ENCODE measurements at regions not wholly inside any gene's neighbourhood (a gene's known extent, or its start where the extent isn't known, plus 50 kb on each side); places are given as distances from the start of the nearest gene placed in this dataset.

DNA sequence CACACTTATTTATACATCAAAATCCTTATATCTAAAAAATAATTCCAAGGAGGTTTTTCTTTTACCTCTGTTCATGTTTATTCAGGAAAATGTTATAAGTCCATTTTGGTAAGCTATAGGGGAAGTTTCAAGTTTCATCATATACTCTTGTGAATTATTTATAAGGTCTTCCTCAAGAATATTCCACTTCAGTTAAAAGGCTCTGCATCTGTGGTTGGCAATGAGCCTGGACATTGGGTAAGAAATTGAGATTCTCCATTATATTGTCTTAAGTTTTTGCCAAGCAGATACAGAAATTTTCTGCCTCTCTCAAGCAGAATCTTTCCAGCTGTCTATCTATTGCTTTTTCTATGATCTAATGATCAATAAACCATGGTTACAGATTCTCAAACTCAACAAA, 641.9 kb downstream of the NLGN4X start:
- no TSS peak for BruUV-seq (replicated peaks)
- Histone ChIP-seq H3K56ac (ENCODE audit: extremely low read depth, insufficient read depth, low read length) (no peak overlapping the region), H4K20me1 (ENCODE audit: insufficient read depth, low read length) (no peaks in the 10 kb centered on the region), H3K27me3 (ENCODE audit: control insufficient read depth, insufficient read depth, low read length) (no peaks in the 10 kb centered on the region), H2AFZ (replicated peaks; ENCODE audit: low read length, poor library complexity) (no peak overlapping the region), H4K5ac (ENCODE audit: low read depth, low read length) (no peak overlapping the region), H2AK5ac (ENCODE audit: low read depth, low read length) (no peak overlapping the region), H4K8ac (ENCODE audit: low read depth in 2 of 2, low read length in 2 of 2) (no peak overlapping the region), H3K4me2 (ENCODE audit: low read depth, low read length) (no peak overlapping the region), H2BK120ac (ENCODE audit: low read depth, low read length) (no peak overlapping the region), H2AK9ac (replicated peaks; ENCODE audit: low read depth, low read length, poor library complexity) (no peak overlapping the region), H3K36me3 (ENCODE audit: control insufficient read depth, insufficient read depth, low read length) (no peaks in the 10 kb centered on the region), H3K4ac (ENCODE audit: low read depth, low read length) (no peak overlapping the region), H3K4me3 (ENCODE audit: insufficient read depth, low read depth, low read length) (no peak overlapping the region), H3K9me3 (ENCODE audit: control insufficient read depth, insufficient read depth, low read length) (peaks cover 3% of the 10 kb centered on the region), H4K91ac (ENCODE audit: insufficient read depth, low read depth, low read length) (no peak overlapping the region), H3K9ac (ENCODE audit: low read depth, low read length) (no peak overlapping the region), H3K79me1 (ENCODE audit: low read depth in 1 of 2, low read length in 2 of 2) (no peaks in the 10 kb centered on the region), H2BK5ac (ENCODE audit: low read depth, low read length, poor library complexity, severe bottlenecking) (no peak overlapping the region), H3K4me1 (ENCODE audit: control insufficient read depth, insufficient read depth, low read length) (no peaks in the 10 kb centered on the region), H3K14ac (replicated peaks; ENCODE audit: low read depth, low read length) (no peak overlapping the region), H2BK20ac (ENCODE audit: low read depth, low read length) (no peak overlapping the region), H2BK15ac (ENCODE audit: low read depth, low read length) (no peak overlapping the region), H3K23ac (ENCODE audit: low read depth, low read length) (no peak overlapping the region), H3K27ac (ENCODE audit: insufficient read depth, low read length) (no peak overlapping the region), H3K9me1 (ENCODE audit: insufficient read depth, low read length) (no peaks in the 10 kb centered on the region), H3K18ac (ENCODE audit: low read depth, low read length) (no peak overlapping the region)
- in situ Hi-C loops (cut with MboI; ENCODE audit: low sequenced_read_pairs) (no loop called here), intact Hi-C loops (cut with micrococcal nuclease) (no loop called here), dilution Hi-C loops (cut with HindIII; ENCODE audit: low sequenced_read_pairs, unreplicated experiment) (no loop called here)
- ChIA-PET CTCF (no interaction called here), POLR2A (ENCODE audit: unreplicated experiment) (no interaction called here)
- no peak for TF ChIP-seq FOS (IDR thresholded peaks at IDR 0.05; ENCODE audit: low read depth, low read length)
- no peak for TF ChIP-seq SMC3 (IDR thresholded peaks at IDR 0.05; ENCODE audit: low read depth, low read length)
- TF ChIP-seq, protein P1, sequence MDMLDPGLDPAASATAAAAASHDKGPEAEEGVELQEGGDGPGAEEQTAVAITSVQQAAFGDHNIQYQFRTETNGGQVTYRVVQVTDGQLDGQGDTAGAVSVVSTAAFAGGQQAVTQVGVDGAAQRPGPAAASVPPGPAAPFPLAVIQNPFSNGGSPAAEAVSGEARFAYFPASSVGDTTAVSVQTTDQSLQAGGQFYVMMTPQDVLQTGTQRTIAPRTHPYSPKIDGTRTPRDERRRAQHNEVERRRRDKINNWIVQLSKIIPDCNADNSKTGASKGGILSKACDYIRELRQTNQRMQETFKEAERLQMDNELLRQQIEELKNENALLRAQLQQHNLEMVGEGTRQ (IDR thresholded peaks at IDR 0.05; ENCODE audit: low read depth, low read length), result no peak
- no peak for TF ChIP-seq POLR2A (IDR thresholded peaks at IDR 0.05; ENCODE audit: low read depth, low read length)
- TF ChIP-seq RCOR1 (IDR thresholded peaks at IDR 0.05; ENCODE audit: insufficient replicate concordance, low read length), result no peak
- no peak for TF ChIP-seq RAD21 (IDR thresholded peaks at IDR 0.05; ENCODE audit: low read length)
- TF ChIP-seq, protein P2, sequence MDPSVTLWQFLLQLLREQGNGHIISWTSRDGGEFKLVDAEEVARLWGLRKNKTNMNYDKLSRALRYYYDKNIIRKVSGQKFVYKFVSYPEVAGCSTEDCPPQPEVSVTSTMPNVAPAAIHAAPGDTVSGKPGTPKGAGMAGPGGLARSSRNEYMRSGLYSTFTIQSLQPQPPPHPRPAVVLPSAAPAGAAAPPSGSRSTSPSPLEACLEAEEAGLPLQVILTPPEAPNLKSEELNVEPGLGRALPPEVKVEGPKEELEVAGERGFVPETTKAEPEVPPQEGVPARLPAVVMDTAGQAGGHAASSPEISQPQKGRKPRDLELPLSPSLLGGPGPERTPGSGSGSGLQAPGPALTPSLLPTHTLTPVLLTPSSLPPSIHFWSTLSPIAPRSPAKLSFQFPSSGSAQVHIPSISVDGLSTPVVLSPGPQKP (IDR thresholded peaks at IDR 0.05; ENCODE audit: borderline replicate concordance, low read depth, low read length), result no peak
- no peak for TF ChIP-seq MAZ (IDR thresholded peaks at IDR 0.05; ENCODE audit: borderline replicate concordance, low read depth, low read length)
- no peak for TF ChIP-seq CHD1 (IDR thresholded peaks at IDR 0.05; ENCODE audit: low read depth, low read length)
- TF ChIP-seq, protein P3, sequence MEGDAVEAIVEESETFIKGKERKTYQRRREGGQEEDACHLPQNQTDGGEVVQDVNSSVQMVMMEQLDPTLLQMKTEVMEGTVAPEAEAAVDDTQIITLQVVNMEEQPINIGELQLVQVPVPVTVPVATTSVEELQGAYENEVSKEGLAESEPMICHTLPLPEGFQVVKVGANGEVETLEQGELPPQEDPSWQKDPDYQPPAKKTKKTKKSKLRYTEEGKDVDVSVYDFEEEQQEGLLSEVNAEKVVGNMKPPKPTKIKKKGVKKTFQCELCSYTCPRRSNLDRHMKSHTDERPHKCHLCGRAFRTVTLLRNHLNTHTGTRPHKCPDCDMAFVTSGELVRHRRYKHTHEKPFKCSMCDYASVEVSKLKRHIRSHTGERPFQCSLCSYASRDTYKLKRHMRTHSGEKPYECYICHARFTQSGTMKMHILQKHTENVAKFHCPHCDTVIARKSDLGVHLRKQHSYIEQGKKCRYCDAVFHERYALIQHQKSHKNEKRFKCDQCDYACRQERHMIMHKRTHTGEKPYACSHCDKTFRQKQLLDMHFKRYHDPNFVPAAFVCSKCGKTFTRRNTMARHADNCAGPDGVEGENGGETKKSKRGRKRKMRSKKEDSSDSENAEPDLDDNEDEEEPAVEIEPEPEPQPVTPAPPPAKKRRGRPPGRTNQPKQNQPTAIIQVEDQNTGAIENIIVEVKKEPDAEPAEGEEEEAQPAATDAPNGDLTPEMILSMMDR (conservative IDR thresholded peaks at IDR 0.05; ENCODE audit: low read depth, low read length), result no peak
- no peak for TF ChIP-seq RFX5 (IDR thresholded peaks at IDR 0.05; ENCODE audit: low read depth, low read length)
- no peak for TF ChIP-seq CEBPB (IDR thresholded peaks at IDR 0.05; ENCODE audit: low read depth, low read length)
- no peak for TF ChIP-seq NFE2L2 (IDR thresholded peaks at IDR 0.05; ENCODE audit: low read depth, low read length)
- TF ChIP-seq MXI1 (IDR thresholded peaks at IDR 0.05; ENCODE audit: borderline replicate concordance, low read depth, low read length), result no peak
- no peak for TF ChIP-seq BHLHE40 (IDR thresholded peaks at IDR 0.05; ENCODE audit: low read depth, low read length)
- DNase-seq (no peak), ATAC-seq (ENCODE audit: low read depth) (no peak)

Data from IMR-90 (cell line).